ENCODE measurements at regions not wholly inside any gene's neighbourhood (a gene's known extent, or its start where the extent isn't known, plus 50 kb on each side); places are given as distances from the start of the nearest gene placed in this dataset.
"Not testable (repeated sequence)": the region's sequence is repeated elsewhere in the genome, so short reads cannot be mapped to it uniquely, and the experiment has no call there.

DNA sequence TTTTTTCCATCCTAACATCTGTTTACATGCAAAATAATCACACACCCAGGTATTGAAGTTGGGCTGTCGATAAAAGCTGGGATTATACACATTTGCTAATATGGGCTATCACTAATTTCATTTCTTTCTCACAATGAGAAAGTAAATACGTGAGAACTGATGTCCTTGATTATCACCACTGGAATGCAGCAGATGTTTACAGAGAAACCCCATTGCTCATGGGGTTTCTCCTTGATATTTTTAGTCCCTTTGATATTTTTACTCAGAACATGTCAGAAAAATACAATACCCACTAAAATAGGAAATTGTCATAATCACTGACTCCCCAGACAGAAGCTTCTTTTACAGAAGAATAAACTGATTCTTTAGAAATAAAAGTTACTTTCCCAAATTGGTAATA is 535.1 kb upstream of the CCDC54 start:
- WGBS, 2 donors = 78 to 86% methylated on average over 2 of the region's 2 CpGs
- intact Hi-C loops (cut with DNase I; ENCODE audit: low total_unique reads) = no loop called here
- no peak overlapping the region for H3K4me3 ChIP-seq (ENCODE audit: low read depth, poor library complexity, severe bottlenecking)
- DNase-seq (ENCODE audit: low spot score in 2 of 2) = no peak
- TF ChIP-seq, protein P1, sequence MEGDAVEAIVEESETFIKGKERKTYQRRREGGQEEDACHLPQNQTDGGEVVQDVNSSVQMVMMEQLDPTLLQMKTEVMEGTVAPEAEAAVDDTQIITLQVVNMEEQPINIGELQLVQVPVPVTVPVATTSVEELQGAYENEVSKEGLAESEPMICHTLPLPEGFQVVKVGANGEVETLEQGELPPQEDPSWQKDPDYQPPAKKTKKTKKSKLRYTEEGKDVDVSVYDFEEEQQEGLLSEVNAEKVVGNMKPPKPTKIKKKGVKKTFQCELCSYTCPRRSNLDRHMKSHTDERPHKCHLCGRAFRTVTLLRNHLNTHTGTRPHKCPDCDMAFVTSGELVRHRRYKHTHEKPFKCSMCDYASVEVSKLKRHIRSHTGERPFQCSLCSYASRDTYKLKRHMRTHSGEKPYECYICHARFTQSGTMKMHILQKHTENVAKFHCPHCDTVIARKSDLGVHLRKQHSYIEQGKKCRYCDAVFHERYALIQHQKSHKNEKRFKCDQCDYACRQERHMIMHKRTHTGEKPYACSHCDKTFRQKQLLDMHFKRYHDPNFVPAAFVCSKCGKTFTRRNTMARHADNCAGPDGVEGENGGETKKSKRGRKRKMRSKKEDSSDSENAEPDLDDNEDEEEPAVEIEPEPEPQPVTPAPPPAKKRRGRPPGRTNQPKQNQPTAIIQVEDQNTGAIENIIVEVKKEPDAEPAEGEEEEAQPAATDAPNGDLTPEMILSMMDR (IDR thresholded peaks at IDR 0.05) = no peak
- TF ChIP-seq POLR2A (IDR thresholded peaks at IDR 0.05) = no peak

- H3K4me3 ChIP-seq (ENCODE audit: low read depth, poor library complexity, severe bottlenecking) = no peak overlapping the region
- no peak for DNase-seq (ENCODE audit: low spot score in 2 of 2)
- intact Hi-C loops (cut with DNase I; ENCODE audit: low total_unique reads) = no loop called here
- TF ChIP-seq, protein P1 (IDR thresholded peaks at IDR 0.05) = no peak
- TF ChIP-seq POLR2A (IDR thresholded peaks at IDR 0.05) = no peak
These were observed 532.6 kb upstream of the CCDC54 start for GRCh38 chr3:106844638-106845037.

GRCh38 chr3:106848099-106848498 is 529.1 kb upstream of the CCDC54 start:
- WGBS, 2 donors = 87 to 92% methylated on average over 2 of the region's 2 CpGs
- TF ChIP-seq, protein P1 (IDR thresholded peaks at IDR 0.05) = no peak
- intact Hi-C loops (cut with DNase I; ENCODE audit: low total_unique reads) = no loop called here
- H3K4me3 ChIP-seq (ENCODE audit: low read depth, poor library complexity, severe bottlenecking) = no peak overlapping the region
- no peak for DNase-seq (ENCODE audit: low spot score in 2 of 2)

DNA sequence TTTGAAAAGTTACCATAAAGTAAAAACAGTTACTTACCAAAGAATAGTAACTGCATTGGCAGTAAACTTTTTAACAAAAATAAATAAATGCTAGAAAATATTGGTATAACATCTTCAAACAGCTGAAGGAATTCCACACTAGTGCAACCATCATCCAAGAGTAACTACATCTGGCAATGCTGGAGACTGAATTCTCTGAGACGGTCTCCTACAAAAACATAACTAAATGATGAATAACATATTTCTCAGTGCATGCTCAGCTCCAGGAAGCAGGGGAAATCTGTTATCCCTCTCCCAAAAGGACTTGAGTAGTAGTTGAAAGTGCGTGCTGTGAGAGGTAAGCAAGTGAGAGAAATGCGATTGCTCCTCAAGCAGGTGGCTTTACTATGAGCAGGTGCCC is 526.8 kb upstream of the CCDC54 start:
- no peak for DNase-seq (ENCODE audit: low spot score in 2 of 2)
- 73 to 81% methylated on average over 3 of the region's 3 CpGs for WGBS, 2 donors
- no peak overlapping the region for H3K4me3 ChIP-seq (ENCODE audit: low read depth, poor library complexity, severe bottlenecking)
- TF ChIP-seq, protein P1 (IDR thresholded peaks at IDR 0.05) = no peak
- no peak for TF ChIP-seq POLR2A (IDR thresholded peaks at IDR 0.05)
- intact Hi-C loops (cut with DNase I; ENCODE audit: low total_unique reads) = no loop called here

DNA sequence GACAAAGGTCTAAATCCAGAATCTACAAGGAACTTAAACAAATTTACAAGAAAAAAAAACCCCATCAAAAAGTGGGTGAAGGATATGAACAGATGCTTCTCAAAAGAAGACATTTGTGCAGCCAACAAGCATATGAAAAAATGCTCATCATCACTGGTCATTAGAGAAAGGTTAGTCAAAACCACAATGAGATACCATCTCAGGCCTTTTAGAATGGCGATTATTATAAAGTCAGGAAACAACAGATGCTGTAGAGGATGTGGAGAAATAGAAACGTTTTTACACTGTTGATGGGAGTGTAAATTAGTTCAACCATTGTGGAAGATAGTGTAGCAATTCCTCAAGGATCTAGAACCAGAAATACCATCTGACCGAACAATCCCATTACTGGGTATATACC is 518.9 kb upstream of the CCDC54 start:
- WGBS, 2 donors = 54% methylated on average over 3 of the region's 3 CpGs
- DNase-seq (ENCODE audit: low spot score in 2 of 2); intact Hi-C loops (cut with DNase I; ENCODE audit: low total_unique reads): not testable (repeated sequence)

DNA sequence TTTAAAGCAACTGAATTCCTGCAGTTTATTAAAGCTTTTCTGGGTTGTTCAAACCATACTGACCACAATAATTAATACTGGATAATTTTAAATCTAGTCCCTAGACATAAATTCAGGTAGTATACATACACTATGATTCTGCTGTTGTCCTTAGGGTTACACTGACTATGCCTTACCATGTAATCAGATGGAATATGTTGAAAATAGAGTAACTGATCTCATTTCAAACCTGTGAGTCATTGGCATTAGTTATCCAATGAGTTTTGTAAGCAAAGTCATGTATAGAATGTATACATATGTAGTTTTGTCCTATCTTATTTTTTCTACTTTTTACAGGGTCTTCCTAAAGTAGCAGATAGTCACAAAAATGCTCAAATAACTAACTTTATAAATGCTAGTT is 517.1 kb upstream of the CCDC54 start:
- no peak for TF ChIP-seq POLR2A (IDR thresholded peaks at IDR 0.05)
- TF ChIP-seq, protein P1 (IDR thresholded peaks at IDR 0.05) = no peak

More for the DNA sequence above, 518.9 kb upstream of the CCDC54 start:
- H3K4me3 ChIP-seq (ENCODE audit: low read depth, poor library complexity, severe bottlenecking) = not testable (repeated sequence)

More for the DNA sequence above, 517.1 kb upstream of the CCDC54 start:
- intact Hi-C loops (cut with DNase I; ENCODE audit: low total_unique reads) = no loop called here
- H3K4me3 ChIP-seq (ENCODE audit: low read depth, poor library complexity, severe bottlenecking) = no peak overlapping the region
- no peak for DNase-seq (ENCODE audit: low spot score in 2 of 2)
